Lung (tissue), 11 donors: ENCODE measurements at regions not wholly inside any gene's neighbourhood (a gene's known extent, or its start where the extent isn't known, plus 50 kb on each side); places are given as distances from the start of the nearest gene placed in this dataset.

Experiments used
- ATAC-seq: fragments of 200-7000 bp; cut with Tn5 transposase; one replicate; pipeline ENCODE4 v1.9.1; 2020; ENCODE audit warnings: moderate number of reproducible peaks; ENCODE audit not compliant: insufficient read depth, low FRiP score
- DNase-seq, 3 donors: peaks; one replicate each; pipeline ENCODE4 v3.0.0-alpha.2; 2013 to 2017
- H3K27ac ChIP-seq, 2 donors: one replicate each; pipeline ENCODE4 v1.5.1; 2013; ENCODE audit warnings: mild to moderate bottlenecking in 2 of 2, moderate library complexity in 2 of 2, control low read depth in 1 of 2, inconsistent platforms in 1 of 2, low read depth in 1 of 2, low read length in 1 of 2
- H3K27me3 ChIP-seq, 3 donors: one replicate each; pipeline ENCODE4 v1.5.1; 2013; ENCODE audit warnings: low read length in 2 of 3; ENCODE audit not compliant: control insufficient read depth in 3 of 3, insufficient read depth in 3 of 3
- H3K36me3 ChIP-seq, 4 donors: one replicate each; pipeline ENCODE4 v1.5.1; 2013; ENCODE audit warnings: low read length in 4 of 4, mild to moderate bottlenecking in 1 of 4, moderate library complexity in 1 of 4; ENCODE audit not compliant: control insufficient read depth in 4 of 4, insufficient read depth in 4 of 4
- H3K4me1 ChIP-seq, 5 donors: one replicate each; pipeline ENCODE4 v1.5.1; 2013; ENCODE audit warnings: low read length in 5 of 5, mild to moderate bottlenecking in 2 of 5, moderate library complexity in 1 of 5; ENCODE audit not compliant: control insufficient read depth in 5 of 5, insufficient read depth in 5 of 5
- H3K4me3 ChIP-seq: one replicate; pipeline ENCODE4 v1.5.1; 2013; ENCODE audit warnings: mild to moderate bottlenecking, control low read depth, moderate library complexity
- H3K9ac ChIP-seq, 2 donors: one replicate each; pipeline ENCODE4 v1.5.1; 2013; ENCODE audit warnings: low read length in 2 of 2, control low read depth in 1 of 2; ENCODE audit not compliant: insufficient read depth in 1 of 2
- H3K9me3 ChIP-seq, 4 donors: one replicate each; pipeline ENCODE4 v1.5.1; 2013; ENCODE audit warnings: low read length in 3 of 4, mild to moderate bottlenecking in 1 of 4, moderate library complexity in 1 of 4; ENCODE audit not compliant: control insufficient read depth in 4 of 4, insufficient read depth in 3 of 4
- CTCF ChIP-seq: IDR thresholded peaks from 2 replicates; pipeline ENCODE4 v1.5.1; 2012; ENCODE audit warnings: mild to moderate bottlenecking; ENCODE audit errors: control extremely low read depth, extremely low read depth
- WGBS, 2 donors: extraction: QIAGEN DNeasy Blood & Tissue Kit; methylation state at CpG; one replicate each; pipeline ENCODE4 v1.1.7; 2013; 5-methylcytosine and 5-hydroxymethylcytosine counted together
- donor health status: control.
- donor health status: control.
- donor health status: Bipolar disorder and iron deficiency.
- donor health status: healthy.
- donor health status: DM: yes; HTN: yes; CAD: no.

DNA sequence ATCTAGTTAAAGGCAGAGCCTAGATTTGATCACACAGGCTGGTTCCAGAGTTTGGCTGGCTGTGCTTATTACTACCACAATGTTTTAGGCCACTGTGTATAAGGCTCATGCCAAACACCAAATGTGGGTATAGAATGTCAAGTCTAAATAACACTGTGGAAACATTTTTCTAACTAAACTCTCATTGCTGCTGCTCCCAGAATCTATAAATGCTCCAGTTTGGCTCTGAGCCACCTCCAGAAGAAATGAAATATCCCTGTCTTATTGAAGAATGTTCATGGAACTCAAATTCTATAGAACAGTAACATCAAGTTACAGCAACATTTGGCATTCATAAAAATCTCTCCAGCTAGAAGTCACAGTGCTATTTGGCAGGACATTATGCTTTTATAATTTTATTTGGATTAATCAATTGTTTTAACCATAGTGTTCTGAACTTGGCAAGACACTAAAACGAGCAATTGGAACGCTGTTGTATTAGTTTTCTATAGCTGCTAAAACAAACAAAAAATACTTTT lies 178.1 kb upstream of the COX7C start:
- H3K9ac ChIP-seq: no peak overlapping the region
- no peak overlapping the region for H3K4me3 ChIP-seq
- ATAC-seq: no peak
- H3K9me3 ChIP-seq: no peaks in the 10 kb centered on the region
- no peaks in the 10 kb centered on the region for H3K4me1 ChIP-seq
- no peak for TF ChIP-seq CTCF
- 82 to 88% methylated on average over 2 of the region's 2 CpGs for WGBS, 2 donors
- no peak overlapping the region for H3K27ac ChIP-seq
- no peaks in the 10 kb centered on the region for H3K27me3 ChIP-seq
- DNase-seq: no peak
- H3K36me3 ChIP-seq: no peaks in the 10 kb centered on the region

DNA sequence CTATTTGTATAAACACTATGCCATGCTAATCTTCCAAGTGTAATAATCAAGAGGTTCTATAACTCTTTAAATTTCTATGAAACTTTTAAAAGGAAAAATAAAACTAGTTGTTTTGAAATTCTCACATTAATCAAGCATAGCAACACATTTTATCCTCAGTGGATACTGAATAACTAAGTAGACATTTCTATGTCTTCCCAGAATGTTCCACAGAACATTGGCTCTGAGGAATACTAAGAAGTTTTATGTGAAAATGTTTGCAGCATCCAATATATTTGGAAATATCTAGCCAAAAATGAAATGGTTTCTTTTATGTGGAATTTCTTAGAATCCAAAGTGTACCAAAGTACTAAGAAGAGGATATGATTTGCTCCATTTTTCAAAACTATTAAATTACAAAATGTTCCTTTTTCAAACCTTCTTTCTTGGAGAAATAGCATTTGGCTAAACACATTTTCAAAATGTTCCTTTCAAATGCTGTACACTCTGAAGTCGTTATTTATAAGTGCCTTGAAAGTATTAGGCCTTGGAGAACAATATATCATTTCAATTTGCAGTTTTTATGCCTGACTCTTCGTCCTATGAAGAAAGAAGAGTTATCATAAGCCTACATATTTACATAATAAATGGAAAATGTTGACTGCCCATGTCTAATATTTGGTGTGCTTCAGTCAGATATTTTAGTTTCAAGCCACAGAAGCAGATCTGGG lies 175.6 kb upstream of the COX7C start:
- no peaks in the 10 kb centered on the region for H3K27me3 ChIP-seq

GRCh38 chr5:86447362-86447761 lies 170.4 kb upstream of the COX7C start:
- Histone ChIP-seq H3K9me3 (no peaks in the 10 kb centered on the region), H3K27me3 (no peaks in the 10 kb centered on the region), H3K9ac (no peak overlapping the region), H3K27ac (no peak overlapping the region), H3K4me3 (no peak overlapping the region), H3K36me3 (no peaks in the 10 kb centered on the region), H3K4me1 (no peaks in the 10 kb centered on the region)
- DNase-seq (no peak), ATAC-seq (no peak)
- TF ChIP-seq CTCF: no peak
- 81 to 87% methylated on average over 1 of the region's 1 CpG for WGBS, 2 donors

More for the DNA sequence above, 175.6 kb upstream of the COX7C start:
- DNase-seq (no peak), ATAC-seq (no peak)
- H3K9ac ChIP-seq: no peak overlapping the region
- H3K9me3 ChIP-seq: no peaks in the 10 kb centered on the region
- WGBS, 2 donors: 66 to 67% methylated on average over 2 of the region's 2 CpGs
- no peak overlapping the region for H3K4me3 ChIP-seq
- H3K36me3 ChIP-seq: no peaks in the 10 kb centered on the region
- H3K27ac ChIP-seq: no peak overlapping the region
- TF ChIP-seq CTCF: no peak
- no peaks in the 10 kb centered on the region for H3K4me1 ChIP-seq

- ATAC-seq: no peak
- Histone ChIP-seq H3K36me3 (no peaks in the 10 kb centered on the region), H3K4me3 (no peak overlapping the region), H3K27ac (no peak overlapping the region), H3K4me1 (no peaks in the 10 kb centered on the region), H3K9ac (no peak overlapping the region), H3K9me3 (peaks cover 0 to 2% (median under 1%) of the 10 kb centered on the region in 4 donors), H3K27me3 (no peaks in the 10 kb centered on the region)
- TF ChIP-seq CTCF: no peak
- DNase-seq: no peak
These were observed 165.5 kb upstream of the COX7C start for GRCh38 chr5:86452251-86452650.
